ENCODE measurements at regions not wholly inside any gene's neighbourhood (a gene's known extent, or its start where the extent isn't known, plus 50 kb on each side); places are given as distances from the start of the nearest gene placed in this dataset.

- H3K9me3 ChIP-seq: no peaks in the 10 kb centered on the region
- intact Hi-C loops (cut with DNase I; ENCODE audit: low total_unique reads): no loop called here
- H3K4me3 ChIP-seq: no peak overlapping the region
- H3K4me1 ChIP-seq: no peaks in the 10 kb centered on the region
- no peak for TF ChIP-seq POLR2A (IDR thresholded peaks at IDR 0.05)
- no peak for TF ChIP-seq CTCF (IDR thresholded peaks at IDR 0.05)
- peak overlapping the region; percentile 64 to 91 for H3K27ac ChIP-seq
- no peak for DNase-seq
- H3K27me3 ChIP-seq: no peaks in the 10 kb centered on the region
- H3K36me3 ChIP-seq: no peaks in the 10 kb centered on the region
Observed at GRCh38 chr4:155523358-155523757, 143.3 kb upstream of the GUCY1A1 start.

GRCh38 chr4:155522201-155522600 lies 144.4 kb upstream of the GUCY1A1 start:
- no peak overlapping the region for H3K4me3 ChIP-seq
- no peak for DNase-seq
- no peaks in the 10 kb centered on the region for H3K4me1 ChIP-seq
- H3K9me3 ChIP-seq: no peaks in the 10 kb centered on the region
- H3K36me3 ChIP-seq: no peaks in the 10 kb centered on the region
- intact Hi-C loops (cut with DNase I; ENCODE audit: low total_unique reads): no loop called here
- no peaks in the 10 kb centered on the region for H3K27me3 ChIP-seq
- H3K27ac ChIP-seq: peak overlapping the region; percentile 64 to 91
- TF ChIP-seq CTCF (IDR thresholded peaks at IDR 0.05) (no peak), POLR2A (IDR thresholded peaks at IDR 0.05) (no peak)

GRCh38 chr4:155521382-155521781 lies 144.6 kb upstream of the MAP9 start:
- Histone ChIP-seq H3K4me1 (no peaks in the 10 kb centered on the region), H3K4me3 (no peak overlapping the region), H3K27ac (peak overlapping the region; percentile 64 to 91), H3K36me3 (no peaks in the 10 kb centered on the region), H3K27me3 (no peaks in the 10 kb centered on the region), H3K9me3 (no peaks in the 10 kb centered on the region)
- intact Hi-C loops (cut with DNase I; ENCODE audit: low total_unique reads): no loop called here
- no peak for DNase-seq
- TF ChIP-seq CTCF (IDR thresholded peaks at IDR 0.05) (no peak), POLR2A (IDR thresholded peaks at IDR 0.05) (no peak)

GRCh38 chr4:155515444-155516075 lies 138.8 kb upstream of the MAP9 start:
- DNase-seq: no peak
- Histone ChIP-seq H3K4me1 (peaks cover 0 to 9% of the 10 kb centered on the region in 2 donors), H3K9me3 (no peaks in the 10 kb centered on the region), H3K36me3 (no peaks in the 10 kb centered on the region), H3K4me3 (no peak overlapping the region), H3K27me3 (no peaks in the 10 kb centered on the region), H3K27ac (peak overlapping the region in 1 of 2 donors; percentile 28)
- TF ChIP-seq POLR2A (IDR thresholded peaks at IDR 0.05) (no peak), CTCF (IDR thresholded peaks at IDR 0.05) (no peak)
- intact Hi-C loops (cut with DNase I; ENCODE audit: low total_unique reads): no loop called here

GRCh38 chr4:155514628-155515027 lies 137.9 kb upstream of the MAP9 start:
- Histone ChIP-seq H3K27me3 (no peaks in the 10 kb centered on the region), H3K4me1 (peaks cover 0 to 9% of the 10 kb centered on the region in 2 donors), H3K4me3 (no peak overlapping the region), H3K36me3 (no peaks in the 10 kb centered on the region), H3K9me3 (no peaks in the 10 kb centered on the region), H3K27ac (peak overlapping the region in 1 of 2 donors; percentile 28)
- TF ChIP-seq CTCF (IDR thresholded peaks at IDR 0.05) (no peak), POLR2A (IDR thresholded peaks at IDR 0.05) (no peak)
- DNase-seq: no peak
- intact Hi-C loops (cut with DNase I; ENCODE audit: low total_unique reads): no loop called here

Data from uterus (tissue), 3 donors.